ENCODE measurements at regions not wholly inside any gene's neighbourhood (a gene's known extent, or its start where the extent isn't known, plus 50 kb on each side); places are given as distances from the start of the nearest gene placed in this dataset.

- H3K4me1 ChIP-seq (ENCODE audit: control insufficient read depth, insufficient read depth, low read length) = no peaks in the 10 kb centered on the region
- no peak for DNase-seq
- H3K9me3 ChIP-seq (ENCODE audit: control insufficient read depth, low read depth, low read length) = no peaks in the 10 kb centered on the region
- H3K27ac ChIP-seq (ENCODE audit: low read length) = no peak overlapping the region
- H3K27me3 ChIP-seq (ENCODE audit: control insufficient read depth, insufficient read depth, low read length) = no peaks in the 10 kb centered on the region
- no peak overlapping the region for H3K4me3 ChIP-seq (ENCODE audit: low read length)
- no peaks in the 10 kb centered on the region for H3K36me3 ChIP-seq (ENCODE audit: control insufficient read depth, insufficient read depth, low read length)
- WGBS (ENCODE audit: insufficient coverage, low lambda C conversion rate) = no CpG with 5 or more reads among the region's 7 CpGs
Measured at GRCh38 chr10:131668903-131669302, 231.9 kb upstream of the PPP2R2D start.

GRCh38 chr10:131669838-131670237 lies 231.0 kb upstream of the PPP2R2D start:
- Histone ChIP-seq H3K9me3 (ENCODE audit: control insufficient read depth, low read depth, low read length) (no peaks in the 10 kb centered on the region), H3K27me3 (ENCODE audit: control insufficient read depth, insufficient read depth, low read length) (no peaks in the 10 kb centered on the region), H3K4me1 (ENCODE audit: control insufficient read depth, insufficient read depth, low read length) (no peaks in the 10 kb centered on the region), H3K27ac (ENCODE audit: low read length) (no peak overlapping the region), H3K4me3 (ENCODE audit: low read length) (no peak overlapping the region), H3K36me3 (ENCODE audit: control insufficient read depth, insufficient read depth, low read length) (no peaks in the 10 kb centered on the region)
- DNase-seq = no peak
- 100% methylated on average over 1 of the region's 1 CpG for WGBS (ENCODE audit: insufficient coverage, low lambda C conversion rate)

- no CpG with 5 or more reads among the region's 5 CpGs for WGBS (ENCODE audit: insufficient coverage, low lambda C conversion rate)
- Histone ChIP-seq H3K4me3 (ENCODE audit: low read length) (no peak overlapping the region), H3K36me3 (ENCODE audit: control insufficient read depth, insufficient read depth, low read length) (no peaks in the 10 kb centered on the region), H3K27me3 (ENCODE audit: control insufficient read depth, insufficient read depth, low read length) (no peaks in the 10 kb centered on the region), H3K4me1 (ENCODE audit: control insufficient read depth, insufficient read depth, low read length) (no peaks in the 10 kb centered on the region), H3K9me3 (ENCODE audit: control insufficient read depth, low read depth, low read length) (no peaks in the 10 kb centered on the region), H3K27ac (ENCODE audit: low read length) (no peak overlapping the region)
- no peak for DNase-seq
Measured at GRCh38 chr10:131670341-131670740, 230.5 kb upstream of the PPP2R2D start.

GRCh38 chr10:131673396-131673795 lies 227.4 kb upstream of the PPP2R2D start:
- Histone ChIP-seq H3K4me3 (ENCODE audit: low read length) (no peak overlapping the region), H3K4me1 (ENCODE audit: control insufficient read depth, insufficient read depth, low read length) (no peaks in the 10 kb centered on the region), H3K27ac (ENCODE audit: low read length) (no peak overlapping the region), H3K9me3 (ENCODE audit: control insufficient read depth, low read depth, low read length) (no peaks in the 10 kb centered on the region), H3K36me3 (ENCODE audit: control insufficient read depth, insufficient read depth, low read length) (no peaks in the 10 kb centered on the region), H3K27me3 (ENCODE audit: control insufficient read depth, insufficient read depth, low read length) (no peaks in the 10 kb centered on the region)
- no peak for DNase-seq
- no CpG with 5 or more reads among the region's 7 CpGs for WGBS (ENCODE audit: insufficient coverage, low lambda C conversion rate)

- no peak for DNase-seq
- no peaks in the 10 kb centered on the region for H3K4me1 ChIP-seq (ENCODE audit: control insufficient read depth, insufficient read depth, low read length)
- H3K27ac ChIP-seq (ENCODE audit: low read length) = no peak overlapping the region
- H3K4me3 ChIP-seq (ENCODE audit: low read length) = no peak overlapping the region
- H3K27me3 ChIP-seq (ENCODE audit: control insufficient read depth, insufficient read depth, low read length) = no peaks in the 10 kb centered on the region
- H3K36me3 ChIP-seq (ENCODE audit: control insufficient read depth, insufficient read depth, low read length) = no peaks in the 10 kb centered on the region
- WGBS (ENCODE audit: insufficient coverage, low lambda C conversion rate) = no CpG with 5 or more reads among the region's 9 CpGs
- no peaks in the 10 kb centered on the region for H3K9me3 ChIP-seq (ENCODE audit: control insufficient read depth, low read depth, low read length)
Measured at GRCh38 chr10:131674130-131674529, 226.7 kb upstream of the PPP2R2D start.

GRCh38 chr10:131675104-131675503 lies 225.7 kb upstream of the PPP2R2D start:
- no peak overlapping the region for H3K27ac ChIP-seq (ENCODE audit: low read length)
- no peaks in the 10 kb centered on the region for H3K4me1 ChIP-seq (ENCODE audit: control insufficient read depth, insufficient read depth, low read length)
- H3K27me3 ChIP-seq (ENCODE audit: control insufficient read depth, insufficient read depth, low read length) = no peaks in the 10 kb centered on the region
- no peak for DNase-seq
- no peak overlapping the region for H3K4me3 ChIP-seq (ENCODE audit: low read length)
- H3K9me3 ChIP-seq (ENCODE audit: control insufficient read depth, low read depth, low read length) = no peaks in the 10 kb centered on the region
- 86% methylated on average over 1 of the region's 13 CpGs for WGBS (ENCODE audit: insufficient coverage, low lambda C conversion rate)
- H3K36me3 ChIP-seq (ENCODE audit: control insufficient read depth, insufficient read depth, low read length) = no peaks in the 10 kb centered on the region

GRCh38 chr10:131676046-131676799 lies 224.6 kb upstream of the PPP2R2D start:
- WGBS (ENCODE audit: insufficient coverage, low lambda C conversion rate) = 97% methylated on average over 6 of the region's 28 CpGs
- no peaks in the 10 kb centered on the region for H3K36me3 ChIP-seq (ENCODE audit: control insufficient read depth, insufficient read depth, low read length)
- no peak overlapping the region for H3K4me3 ChIP-seq (ENCODE audit: low read length)
- no peaks in the 10 kb centered on the region for H3K9me3 ChIP-seq (ENCODE audit: control insufficient read depth, low read depth, low read length)
- H3K27me3 ChIP-seq (ENCODE audit: control insufficient read depth, insufficient read depth, low read length) = no peaks in the 10 kb centered on the region
- DNase-seq = no peak
- no peak overlapping the region for H3K27ac ChIP-seq (ENCODE audit: low read length)
- H3K4me1 ChIP-seq (ENCODE audit: control insufficient read depth, insufficient read depth, low read length) = no peaks in the 10 kb centered on the region

- H3K27ac ChIP-seq (ENCODE audit: low read length) = no peak overlapping the region
- no peaks in the 10 kb centered on the region for H3K9me3 ChIP-seq (ENCODE audit: control insufficient read depth, low read depth, low read length)
- DNase-seq = no peak
- H3K4me3 ChIP-seq (ENCODE audit: low read length) = no peak overlapping the region
- no peaks in the 10 kb centered on the region for H3K4me1 ChIP-seq (ENCODE audit: control insufficient read depth, insufficient read depth, low read length)
- H3K27me3 ChIP-seq (ENCODE audit: control insufficient read depth, insufficient read depth, low read length) = no peaks in the 10 kb centered on the region
- WGBS (ENCODE audit: insufficient coverage, low lambda C conversion rate) = 60% methylated on average over 1 of the region's 19 CpGs
- no peaks in the 10 kb centered on the region for H3K36me3 ChIP-seq (ENCODE audit: control insufficient read depth, insufficient read depth, low read length)
Measured at GRCh38 chr10:131676800-131677421, 223.9 kb upstream of the PPP2R2D start.

- H3K4me3 ChIP-seq (ENCODE audit: low read length) = no peak overlapping the region
- no peaks in the 10 kb centered on the region for H3K9me3 ChIP-seq (ENCODE audit: control insufficient read depth, low read depth, low read length)
- no peaks in the 10 kb centered on the region for H3K4me1 ChIP-seq (ENCODE audit: control insufficient read depth, insufficient read depth, low read length)
- no peaks in the 10 kb centered on the region for H3K36me3 ChIP-seq (ENCODE audit: control insufficient read depth, insufficient read depth, low read length)
- WGBS (ENCODE audit: insufficient coverage, low lambda C conversion rate) = 80% methylated on average over 2 of the region's 8 CpGs
- no peaks in the 10 kb centered on the region for H3K27me3 ChIP-seq (ENCODE audit: control insufficient read depth, insufficient read depth, low read length)
- H3K27ac ChIP-seq (ENCODE audit: low read length) = no peak overlapping the region
- DNase-seq = no peak
Measured at GRCh38 chr10:131677671-131678070, 223.1 kb upstream of the PPP2R2D start.

- Histone ChIP-seq H3K4me3 (ENCODE audit: low read length) (no peak overlapping the region), H3K27me3 (ENCODE audit: control insufficient read depth, insufficient read depth, low read length) (no peaks in the 10 kb centered on the region), H3K9me3 (ENCODE audit: control insufficient read depth, low read depth, low read length) (no peaks in the 10 kb centered on the region), H3K27ac (ENCODE audit: low read length) (no peak overlapping the region), H3K36me3 (ENCODE audit: control insufficient read depth, insufficient read depth, low read length) (no peaks in the 10 kb centered on the region), H3K4me1 (ENCODE audit: control insufficient read depth, insufficient read depth, low read length) (no peaks in the 10 kb centered on the region)
- DNase-seq = no peak
- no CpG with 5 or more reads among the region's 18 CpGs for WGBS (ENCODE audit: insufficient coverage, low lambda C conversion rate)
Measured at GRCh38 chr10:131678171-131678570, 222.6 kb upstream of the PPP2R2D start.

GRCh38 chr10:131678613-131679012 lies 222.2 kb upstream of the PPP2R2D start:
- no peak overlapping the region for H3K27ac ChIP-seq (ENCODE audit: low read length)
- WGBS (ENCODE audit: insufficient coverage, low lambda C conversion rate) = no CpG with 5 or more reads among the region's 7 CpGs
- H3K9me3 ChIP-seq (ENCODE audit: control insufficient read depth, low read depth, low read length) = no peaks in the 10 kb centered on the region
- H3K4me3 ChIP-seq (ENCODE audit: low read length) = no peak overlapping the region
- no peaks in the 10 kb centered on the region for H3K36me3 ChIP-seq (ENCODE audit: control insufficient read depth, insufficient read depth, low read length)
- no peaks in the 10 kb centered on the region for H3K27me3 ChIP-seq (ENCODE audit: control insufficient read depth, insufficient read depth, low read length)
- no peak for DNase-seq
- no peaks in the 10 kb centered on the region for H3K4me1 ChIP-seq (ENCODE audit: control insufficient read depth, insufficient read depth, low read length)

All from large intestine (tissue), 3 donors.